Stimulated activated CD8-positive, alpha-beta memory T cell treated with anti-CD3 and anti-CD28 coated beads, Interleukin-4, amount 100 ng/mL, for 48 hours (primary cell): ENCODE measurements at regions not wholly inside any gene's neighbourhood (a gene's known extent, or its start where the extent isn't known, plus 50 kb on each side); places are given as distances from the start of the nearest gene placed in this dataset.

Source experiments
- DNase-seq: peaks from one replicate; pipeline ENCODE4 v3.0.0-alpha.2; 2020

DNA sequence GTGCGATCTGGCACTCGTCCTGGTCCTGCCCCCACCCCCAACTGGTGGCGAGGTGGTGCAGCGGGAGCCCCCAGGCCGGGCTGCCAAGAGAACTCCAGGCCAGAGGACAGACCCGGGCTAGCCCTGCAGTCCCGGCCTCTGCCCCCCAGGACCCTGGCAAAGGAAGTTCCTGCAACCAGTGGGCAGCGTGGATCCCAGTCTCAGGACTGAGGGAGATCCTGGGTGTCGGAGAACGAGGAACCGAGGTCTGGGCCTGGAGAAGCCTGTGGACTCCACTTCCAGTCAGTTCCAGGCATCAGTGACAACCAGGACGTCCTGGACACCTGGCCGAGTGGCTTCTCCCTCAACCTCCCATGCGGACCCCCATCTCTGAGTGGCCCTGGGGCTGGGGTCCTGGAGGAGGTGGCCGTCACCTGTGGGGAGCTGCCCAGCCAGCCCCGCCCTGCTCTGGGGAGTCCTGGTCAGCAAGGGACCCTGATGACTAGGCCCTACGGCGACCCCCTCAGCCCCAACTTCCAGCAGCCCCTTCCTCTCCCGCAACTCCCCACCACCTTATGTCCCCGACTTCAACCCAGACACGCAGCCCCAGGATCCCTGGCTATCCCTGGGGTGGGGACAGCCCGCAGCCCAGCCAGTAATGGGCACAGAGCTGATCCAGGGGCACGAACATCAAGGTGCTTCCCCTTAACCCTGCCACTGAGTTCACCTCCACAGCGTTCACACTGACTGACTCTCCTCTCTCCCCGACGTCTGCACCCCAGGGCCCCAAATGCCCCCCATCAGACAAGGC is 53.7 kb upstream of the NKX1-1 start:
- peak; percentile 18 for DNase-seq

DNA sequence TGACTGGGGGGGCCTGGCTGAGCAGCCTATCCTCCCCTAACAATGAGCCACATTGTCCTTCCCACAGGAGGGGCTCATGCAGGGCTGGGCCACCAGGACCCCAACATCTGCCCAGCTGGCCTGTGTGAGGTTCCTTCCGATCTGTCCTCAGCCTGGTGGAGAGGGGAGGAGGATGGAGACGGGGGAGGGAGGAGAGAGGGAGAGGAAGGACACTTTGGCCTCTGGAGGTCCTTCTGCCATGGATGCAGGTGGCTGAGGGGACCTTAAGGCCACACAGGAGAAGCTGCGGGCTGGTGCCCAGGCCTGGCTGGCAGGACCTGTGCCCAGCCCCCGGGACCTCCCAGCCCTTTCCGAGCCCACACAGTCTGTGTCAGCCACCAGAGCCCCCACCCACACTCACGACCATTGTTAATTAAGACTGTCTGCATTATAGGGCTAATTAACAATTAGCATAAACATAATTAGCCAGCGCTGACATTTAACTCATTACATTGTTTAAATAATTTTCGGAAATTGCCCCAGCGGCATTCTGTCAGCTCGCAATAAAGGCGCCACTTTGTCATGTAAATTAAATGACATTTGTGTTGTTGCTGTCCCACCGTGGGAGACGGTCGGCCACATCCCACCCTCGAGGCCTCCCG is 53.0 kb upstream of the NKX1-1 start:
- DNase-seq = no peak

DNA sequence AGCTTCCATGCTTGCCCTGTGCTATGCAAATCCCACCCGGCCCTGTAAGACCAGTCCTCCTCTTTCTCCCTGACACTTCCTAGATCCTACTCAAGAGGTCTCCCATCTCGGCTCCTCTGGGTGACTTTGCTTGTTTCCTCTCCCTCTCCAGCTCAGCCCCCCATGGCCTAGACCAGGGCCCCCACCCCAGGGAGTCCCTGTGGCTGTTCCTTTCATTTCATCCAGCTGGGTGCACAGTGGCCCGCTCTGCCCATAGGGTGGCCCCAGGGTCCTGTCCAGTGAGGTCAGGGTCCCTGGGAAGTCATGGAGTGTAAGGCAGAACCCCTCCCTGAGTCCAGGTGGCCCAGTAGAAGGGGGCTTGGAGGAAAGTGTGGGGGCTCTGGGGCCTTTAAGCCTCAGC is 52.3 kb upstream of the NKX1-1 start:
- no peak for DNase-seq
